ENCODE measurements at regions not wholly inside any gene's neighbourhood (a gene's known extent, or its start where the extent isn't known, plus 50 kb on each side); places are given as distances from the start of the nearest gene placed in this dataset.

GRCh38 chr2:150742094-150742493 lies 254.6 kb upstream of the RND3 start:
- H3K4me3 ChIP-seq (ENCODE audit: low read depth in 2 of 2, low read length in 2 of 2), result no peak overlapping the region
- H3K9me3 ChIP-seq (ENCODE audit: control insufficient read depth, insufficient read depth, low read depth, low read length), result no peaks in the 10 kb centered on the region
- no TSS peak for BruUV-seq (replicated peaks)
- intact Hi-C loops (cut with micrococcal nuclease; ENCODE audit: unreplicated experiment), result no loop called here
- DNase-seq (ENCODE audit: low read depth, low spot score) (no peak), ATAC-seq (no peak)
- H3K27ac ChIP-seq (ENCODE audit: low read length), result no peak overlapping the region
- ChIA-PET CTCF (no interaction called here), POLR2A (interaction anchor here (0.6 kb wide), 1 partner anchor 520 kb away, joined by 5 read pairs; the partner anchor contains the start of gene RBM43)
- TF ChIP-seq CTCF (IDR thresholded peaks at IDR 0.05) (no peak), TCF7L2 (IDR thresholded peaks at IDR 0.05; ENCODE audit: low read depth, low read length) (no peak), SIN3A (IDR thresholded peaks at IDR 0.05; ENCODE audit: borderline replicate concordance, insufficient read depth, low read depth, low read length) (no peak), POLR2AphosphoS5 (IDR thresholded peaks at IDR 0.05; ENCODE audit: low read depth, low read length) (no peak)
- TF ChIP-seq, protein P1, sequence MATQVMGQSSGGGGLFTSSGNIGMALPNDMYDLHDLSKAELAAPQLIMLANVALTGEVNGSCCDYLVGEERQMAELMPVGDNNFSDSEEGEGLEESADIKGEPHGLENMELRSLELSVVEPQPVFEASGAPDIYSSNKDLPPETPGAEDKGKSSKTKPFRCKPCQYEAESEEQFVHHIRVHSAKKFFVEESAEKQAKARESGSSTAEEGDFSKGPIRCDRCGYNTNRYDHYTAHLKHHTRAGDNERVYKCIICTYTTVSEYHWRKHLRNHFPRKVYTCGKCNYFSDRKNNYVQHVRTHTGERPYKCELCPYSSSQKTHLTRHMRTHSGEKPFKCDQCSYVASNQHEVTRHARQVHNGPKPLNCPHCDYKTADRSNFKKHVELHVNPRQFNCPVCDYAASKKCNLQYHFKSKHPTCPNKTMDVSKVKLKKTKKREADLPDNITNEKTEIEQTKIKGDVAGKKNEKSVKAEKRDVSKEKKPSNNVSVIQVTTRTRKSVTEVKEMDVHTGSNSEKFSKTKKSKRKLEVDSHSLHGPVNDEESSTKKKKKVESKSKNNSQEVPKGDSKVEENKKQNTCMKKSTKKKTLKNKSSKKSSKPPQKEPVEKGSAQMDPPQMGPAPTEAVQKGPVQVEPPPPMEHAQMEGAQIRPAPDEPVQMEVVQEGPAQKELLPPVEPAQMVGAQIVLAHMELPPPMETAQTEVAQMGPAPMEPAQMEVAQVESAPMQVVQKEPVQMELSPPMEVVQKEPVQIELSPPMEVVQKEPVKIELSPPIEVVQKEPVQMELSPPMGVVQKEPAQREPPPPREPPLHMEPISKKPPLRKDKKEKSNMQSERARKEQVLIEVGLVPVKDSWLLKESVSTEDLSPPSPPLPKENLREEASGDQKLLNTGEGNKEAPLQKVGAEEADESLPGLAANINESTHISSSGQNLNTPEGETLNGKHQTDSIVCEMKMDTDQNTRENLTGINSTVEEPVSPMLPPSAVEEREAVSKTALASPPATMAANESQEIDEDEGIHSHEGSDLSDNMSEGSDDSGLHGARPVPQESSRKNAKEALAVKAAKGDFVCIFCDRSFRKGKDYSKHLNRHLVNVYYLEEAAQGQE (IDR thresholded peaks at IDR 0.05; ENCODE audit: insufficient read depth in 1 of 2, low read depth in 2 of 2, low read length in 1 of 2), result no peak
- in situ Hi-C loops (cut with HindIII; ENCODE audit: low pct_unique_long_range_greater_than_20kb, low sequenced_read_pairs), result no loop called here
- no peaks in the 10 kb centered on the region for H3K36me3 ChIP-seq (ENCODE audit: control insufficient read depth, insufficient read depth, low read length)
- no peaks in the 10 kb centered on the region for H3K4me1 ChIP-seq (ENCODE audit: control insufficient read depth, insufficient read depth, low read length)
- no peaks in the 10 kb centered on the region for H3K27me3 ChIP-seq (ENCODE audit: control insufficient read depth, insufficient read depth, low read length)

GRCh38 chr2:150735894-150736498 lies 248.5 kb upstream of the RND3 start:
- DNase-seq (ENCODE audit: low read depth, low spot score) (no peak), ATAC-seq (no peak)
- in situ Hi-C loops (cut with HindIII; ENCODE audit: low pct_unique_long_range_greater_than_20kb, low sequenced_read_pairs), result no loop called here
- H3K4me3 ChIP-seq (ENCODE audit: low read depth in 2 of 2, low read length in 2 of 2), result no peak overlapping the region
- H3K36me3 ChIP-seq (ENCODE audit: control insufficient read depth, insufficient read depth, low read length), result no peaks in the 10 kb centered on the region; the same call in 1 of the 2 replicates
- no peak for TF ChIP-seq POLR2AphosphoS5 (IDR thresholded peaks at IDR 0.05; ENCODE audit: low read depth, low read length)
- TF ChIP-seq, protein P1 (IDR thresholded peaks at IDR 0.05; ENCODE audit: insufficient read depth in 1 of 2, low read depth in 2 of 2, low read length in 1 of 2), result no peak
- no peak for TF ChIP-seq CTCF (IDR thresholded peaks at IDR 0.05)
- TF ChIP-seq TCF7L2 (IDR thresholded peaks at IDR 0.05; ENCODE audit: low read depth, low read length), result no peak
- no peak for TF ChIP-seq SIN3A (IDR thresholded peaks at IDR 0.05; ENCODE audit: borderline replicate concordance, insufficient read depth, low read depth, low read length)
- H3K27ac ChIP-seq (ENCODE audit: low read length), result no peak overlapping the region
- H3K9me3 ChIP-seq (ENCODE audit: control insufficient read depth, insufficient read depth, low read depth, low read length), result no peaks in the 10 kb centered on the region
- H3K4me1 ChIP-seq (ENCODE audit: control insufficient read depth, insufficient read depth, low read length), result no peaks in the 10 kb centered on the region
- intact Hi-C loops (cut with micrococcal nuclease; ENCODE audit: unreplicated experiment), result no loop called here
- CTCF ChIA-PET, result no interaction called here
- H3K27me3 ChIP-seq (ENCODE audit: control insufficient read depth, insufficient read depth, low read length), result no peaks in the 10 kb centered on the region
- POLR2A ChIA-PET, result no interaction called here
- no TSS peak for BruUV-seq (replicated peaks)
